Suprapubic skin (tissue), 4 donors: ENCODE measurements at regions not wholly inside any gene's neighbourhood (a gene's known extent, or its start where the extent isn't known, plus 50 kb on each side); places are given as distances from the start of the nearest gene placed in this dataset.

Source experiments
- DNase-seq, 2 donors: peaks; one replicate each; pipeline ENCODE4 v3.0.0-alpha.2; 2019; ENCODE audit warnings: low spot score in 2 of 2
- H3K27ac ChIP-seq: fragments of 200-600 bp; sonication (generic); one replicate; pipeline ENCODE4 v1.5.1; 2019
- H3K27me3 ChIP-seq: fragments of 200-600 bp; sonication (generic); one replicate; pipeline ENCODE4 v1.5.1; 2019
- H3K36me3 ChIP-seq: fragments of 200-600 bp; sonication (generic); one replicate; pipeline ENCODE4 v1.5.1; 2019
- H3K4me1 ChIP-seq: fragments of 200-600 bp; sonication (generic); one replicate; pipeline ENCODE4 v1.5.1; 2019
- H3K4me3 ChIP-seq: fragments of 200-600 bp; sonication (generic); one replicate; pipeline ENCODE4 v1.5.1; 2019; ENCODE audit warnings: mild to moderate bottlenecking
- H3K9me3 ChIP-seq: fragments of 200-600 bp; sonication (generic); one replicate; pipeline ENCODE4 v1.5.1; 2019
- EP300 ChIP-seq: sonication (generic); formaldehyde crosslinking; IDR thresholded peaks from one replicate; pipeline ENCODE4 v1.6.1; 2017; ENCODE audit warnings: antibody characterized with exemption
- POLR2A ChIP-seq, 2 donors: fragments of 450-650 bp; IDR thresholded peaks; one replicate each; pipeline ENCODE4 v1.6.1; 2017; ENCODE audit warnings: antibody characterized with exemption in 2 of 2, mild to moderate bottlenecking in 2 of 2, moderate library complexity in 2 of 2
- POLR2AphosphoS5 ChIP-seq, 3 donors: sonication (generic); formaldehyde crosslinking; IDR thresholded peaks; one replicate each; pipeline ENCODE4 v1.6.1; 2017; ENCODE audit warnings: antibody characterized with exemption in 3 of 3
- WGBS: methylation state at CpG from one replicate; pipeline ENCODE4 v1.1.5; 2018; 5-methylcytosine and 5-hydroxymethylcytosine counted together
- TF ChIP-seq, protein P1 (sequence below), 2 donors: fragments of 200-600 bp in 1 of 2; fragments of 450-650 bp in 1 of 2; sonication (generic) in 1 of 2; IDR thresholded peaks; one replicate each; pipeline ENCODE4 v1.5.1; 2016 to 2019; ENCODE audit warnings: antibody characterized with exemption in 2 of 2, mild to moderate bottlenecking in 1 of 2, moderate library complexity in 1 of 2

DNA sequence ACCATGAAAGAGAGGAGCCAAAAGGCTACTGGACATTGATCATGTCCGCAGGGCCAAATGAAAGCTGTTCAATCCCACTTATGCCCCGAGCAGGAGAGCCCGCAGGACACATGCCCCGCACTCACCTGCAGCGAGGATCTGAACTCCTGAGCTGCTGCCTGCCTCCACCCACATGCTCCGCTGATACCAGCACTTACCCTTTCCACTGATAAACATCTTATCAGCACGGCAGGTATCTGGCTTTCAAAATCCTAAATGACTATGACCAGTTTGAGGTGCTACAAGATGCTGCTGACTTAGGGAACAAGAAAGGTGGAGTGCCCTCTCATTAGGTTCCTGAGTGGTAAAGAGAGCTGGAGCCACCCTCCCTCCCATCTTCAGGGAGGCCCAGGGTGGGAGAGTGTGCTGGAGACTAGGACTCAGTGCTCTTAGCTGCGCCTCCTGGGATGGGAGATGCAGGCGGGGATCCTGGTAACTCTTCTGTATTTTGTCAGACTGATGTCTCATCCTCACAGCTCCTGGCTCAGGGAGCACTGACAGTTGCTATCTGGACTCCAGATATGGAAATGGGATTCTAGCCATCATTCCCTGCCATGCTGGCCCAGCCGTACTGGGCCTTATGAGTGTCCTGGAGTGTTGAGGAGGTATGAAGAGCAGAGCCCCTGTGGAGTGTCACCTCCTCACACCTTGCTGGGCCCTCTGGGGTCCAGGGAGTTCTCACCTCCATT is 86.4 kb upstream of the F3 start:
- Histone ChIP-seq H3K4me1 (no peaks in the 10 kb centered on the region), H3K27me3 (no peaks in the 10 kb centered on the region), H3K36me3 (no peaks in the 10 kb centered on the region), H3K9me3 (no peaks in the 10 kb centered on the region), H3K4me3 (no peak overlapping the region), H3K27ac (no peak overlapping the region)
- TF ChIP-seq POLR2AphosphoS5 (IDR thresholded peaks at IDR 0.05): no peak
- TF ChIP-seq POLR2A (IDR thresholded peaks at IDR 0.05): no peak
- TF ChIP-seq, protein P1, sequence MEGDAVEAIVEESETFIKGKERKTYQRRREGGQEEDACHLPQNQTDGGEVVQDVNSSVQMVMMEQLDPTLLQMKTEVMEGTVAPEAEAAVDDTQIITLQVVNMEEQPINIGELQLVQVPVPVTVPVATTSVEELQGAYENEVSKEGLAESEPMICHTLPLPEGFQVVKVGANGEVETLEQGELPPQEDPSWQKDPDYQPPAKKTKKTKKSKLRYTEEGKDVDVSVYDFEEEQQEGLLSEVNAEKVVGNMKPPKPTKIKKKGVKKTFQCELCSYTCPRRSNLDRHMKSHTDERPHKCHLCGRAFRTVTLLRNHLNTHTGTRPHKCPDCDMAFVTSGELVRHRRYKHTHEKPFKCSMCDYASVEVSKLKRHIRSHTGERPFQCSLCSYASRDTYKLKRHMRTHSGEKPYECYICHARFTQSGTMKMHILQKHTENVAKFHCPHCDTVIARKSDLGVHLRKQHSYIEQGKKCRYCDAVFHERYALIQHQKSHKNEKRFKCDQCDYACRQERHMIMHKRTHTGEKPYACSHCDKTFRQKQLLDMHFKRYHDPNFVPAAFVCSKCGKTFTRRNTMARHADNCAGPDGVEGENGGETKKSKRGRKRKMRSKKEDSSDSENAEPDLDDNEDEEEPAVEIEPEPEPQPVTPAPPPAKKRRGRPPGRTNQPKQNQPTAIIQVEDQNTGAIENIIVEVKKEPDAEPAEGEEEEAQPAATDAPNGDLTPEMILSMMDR (IDR thresholded peaks at IDR 0.05): no peak
- no peak for TF ChIP-seq EP300
- WGBS: 95% methylated on average over 10 of the region's 10 CpGs
- peak in 1 of 2 donors; percentile 69 for DNase-seq

DNA sequence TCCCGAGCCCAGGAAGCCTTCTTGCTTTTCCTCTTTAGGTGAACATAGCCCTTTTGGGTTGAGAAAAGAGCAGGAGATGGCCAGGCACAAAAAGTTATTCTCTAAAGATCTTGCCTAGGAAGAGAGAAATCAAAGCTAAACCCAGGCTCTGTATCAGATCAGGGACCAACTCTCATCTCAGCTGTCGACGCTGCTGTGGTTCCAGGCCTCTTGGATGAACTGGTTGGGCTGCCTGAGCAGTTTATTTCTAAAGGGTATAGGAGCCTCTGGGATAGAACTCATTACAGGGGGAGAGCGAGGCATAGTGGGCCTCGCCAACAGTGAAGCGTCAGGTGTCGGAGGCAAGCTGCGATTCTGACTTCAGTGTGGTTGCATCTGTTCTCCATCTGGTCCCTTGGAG is 82.6 kb upstream of the F3 start:
- no peak for TF ChIP-seq POLR2AphosphoS5 (IDR thresholded peaks at IDR 0.05)
- no peak for TF ChIP-seq EP300
- TF ChIP-seq, protein P1 (IDR thresholded peaks at IDR 0.05): no peak
- TF ChIP-seq POLR2A (IDR thresholded peaks at IDR 0.05): no peak
- H3K4me3 ChIP-seq: no peak overlapping the region
- H3K36me3 ChIP-seq: no peaks in the 10 kb centered on the region
- 88% methylated on average over 8 of the region's 8 CpGs for WGBS
- no peak overlapping the region for H3K27ac ChIP-seq
- no peaks in the 10 kb centered on the region for H3K9me3 ChIP-seq
- DNase-seq: no peak
- H3K27me3 ChIP-seq: no peaks in the 10 kb centered on the region
- peaks cover 20% of the 10 kb centered on the region for H3K4me1 ChIP-seq

DNA sequence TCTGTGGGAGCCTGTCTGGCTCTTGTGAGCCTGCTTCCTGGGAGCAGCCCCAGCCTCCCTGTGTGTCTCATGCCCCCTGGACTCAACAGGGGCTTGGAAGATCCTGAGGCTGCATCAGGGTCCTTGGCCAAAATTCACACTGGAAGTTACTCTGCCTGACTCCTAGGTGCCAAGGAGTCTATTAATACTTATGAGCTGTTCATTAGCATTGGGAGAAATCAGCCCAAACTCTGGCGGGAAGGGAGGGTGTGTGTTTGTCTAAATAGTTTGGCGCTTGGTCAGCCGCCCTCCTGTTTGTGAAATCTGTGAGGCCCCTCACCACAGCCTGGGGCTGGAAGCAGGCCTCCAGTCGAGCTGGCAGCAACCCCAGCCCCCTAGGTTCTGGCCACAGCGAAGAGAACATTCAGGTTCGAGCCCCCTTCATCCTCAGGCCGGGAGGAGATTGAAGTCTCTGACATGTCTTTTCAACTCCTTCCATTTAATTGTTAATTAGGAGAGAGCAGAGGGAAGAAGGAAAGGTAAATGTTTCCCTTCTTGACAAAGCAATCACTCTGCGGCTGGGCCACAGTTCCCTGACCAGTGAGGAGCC is 82.1 kb upstream of the F3 start:
- Histone ChIP-seq H3K36me3 (no peaks in the 10 kb centered on the region), H3K4me1 (peaks cover 20% of the 10 kb centered on the region), H3K27me3 (no peaks in the 10 kb centered on the region), H3K27ac (no peak overlapping the region), H3K9me3 (no peaks in the 10 kb centered on the region), H3K4me3 (no peak overlapping the region)
- WGBS: 56% methylated on average over 6 of the region's 8 CpGs
- no peak for TF ChIP-seq POLR2A (IDR thresholded peaks at IDR 0.05)
- no peak for TF ChIP-seq EP300
- TF ChIP-seq, protein P1 (IDR thresholded peaks at IDR 0.05): no peak
- no peak for TF ChIP-seq POLR2AphosphoS5 (IDR thresholded peaks at IDR 0.05)
- DNase-seq: no peak

DNA sequence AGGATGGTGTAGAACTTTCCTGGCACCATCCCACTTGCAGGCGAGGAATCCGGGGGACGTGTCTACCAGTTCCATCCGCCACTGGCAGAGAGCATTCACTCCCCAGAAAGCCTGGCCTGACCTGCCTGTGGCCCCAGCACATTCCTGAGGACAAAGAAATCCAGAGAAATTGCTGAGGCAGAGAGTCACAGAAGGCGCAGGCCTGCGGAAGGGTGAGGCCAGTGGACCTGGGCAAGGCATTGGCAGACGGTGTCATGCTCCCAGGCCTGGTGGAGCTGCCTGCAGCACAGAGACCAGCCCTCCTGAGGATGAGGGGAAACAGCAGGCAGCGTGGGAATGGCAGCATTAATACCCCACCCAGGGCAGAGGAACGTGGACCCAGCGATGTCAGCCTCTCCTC is 81.2 kb upstream of the F3 start:
- Histone ChIP-seq H3K27me3 (no peaks in the 10 kb centered on the region), H3K27ac (no peak overlapping the region), H3K9me3 (no peaks in the 10 kb centered on the region), H3K4me3 (no peak overlapping the region), H3K4me1 (peaks cover 20% of the 10 kb centered on the region), H3K36me3 (no peaks in the 10 kb centered on the region)
- TF ChIP-seq POLR2AphosphoS5 (IDR thresholded peaks at IDR 0.05): no peak
- TF ChIP-seq, protein P1 (IDR thresholded peaks at IDR 0.05): no peak
- TF ChIP-seq EP300: no peak
- WGBS: 70% methylated on average over 6 of the region's 10 CpGs
- DNase-seq: no peak

DNA sequence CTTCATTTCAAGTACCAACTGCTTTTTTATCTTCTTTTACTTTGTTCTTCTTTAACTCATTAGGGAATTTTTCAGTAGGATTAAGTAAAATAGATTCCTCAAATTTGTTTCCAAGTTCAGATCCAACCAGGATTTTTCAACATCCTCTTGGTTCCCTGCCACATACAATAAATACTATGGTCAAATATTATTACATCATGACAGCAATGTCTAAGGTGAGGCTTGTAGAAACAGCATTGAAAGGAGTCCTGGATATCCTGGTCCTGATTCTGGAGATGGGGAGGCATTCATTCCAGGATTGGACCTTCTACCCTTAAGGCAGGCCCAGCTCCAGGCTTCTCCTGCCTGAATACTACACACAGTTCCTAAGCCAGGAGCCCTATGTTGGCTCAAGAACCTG is 80.2 kb upstream of the F3 start:
- Histone ChIP-seq H3K27ac (no peak overlapping the region), H3K4me1 (peaks cover 20% of the 10 kb centered on the region)
- DNase-seq: no peak

More for the DNA sequence above, 80.2 kb upstream of the F3 start:
- Histone ChIP-seq H3K4me3 (no peak overlapping the region), H3K36me3 (no peaks in the 10 kb centered on the region), H3K9me3 (no peaks in the 10 kb centered on the region), H3K27me3 (no peaks in the 10 kb centered on the region)
- TF ChIP-seq, protein P1 (IDR thresholded peaks at IDR 0.05): no peak
- TF ChIP-seq POLR2A (IDR thresholded peaks at IDR 0.05) (no peak), POLR2AphosphoS5 (IDR thresholded peaks at IDR 0.05) (no peak), EP300 (no peak)
